ENCODE measurements at regions not wholly inside any gene's neighbourhood (a gene's known extent, or its start where the extent isn't known, plus 50 kb on each side); places are given as distances from the start of the nearest gene placed in this dataset.

DNA sequence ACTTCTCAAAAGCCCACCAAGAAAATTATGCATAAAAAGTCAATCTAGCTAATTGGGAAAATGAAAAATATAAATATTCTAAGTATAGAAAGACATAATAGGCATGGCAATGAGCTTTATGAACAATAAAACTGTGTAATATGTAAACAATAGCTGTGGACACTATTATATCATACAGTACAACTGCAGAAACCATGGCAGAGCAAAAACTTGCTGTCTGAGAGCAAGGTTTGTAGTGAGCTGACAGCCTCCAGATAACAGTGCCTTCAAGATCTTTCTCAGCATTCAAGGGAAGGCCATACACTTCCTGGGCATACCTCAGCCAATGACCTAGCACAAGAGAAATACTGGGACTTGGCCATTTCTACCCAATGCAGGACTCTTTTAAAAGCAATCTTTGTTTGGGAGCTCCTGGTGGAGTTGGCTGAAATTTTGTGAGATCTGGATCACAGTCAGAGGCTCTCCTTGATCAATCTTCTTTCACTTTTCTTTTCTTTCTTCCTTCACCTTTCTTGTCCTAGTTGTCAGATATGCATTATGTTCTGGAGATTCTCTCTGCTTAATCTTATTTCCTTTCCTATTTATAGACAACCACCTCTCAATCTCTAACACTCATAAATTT, 427.2 kb upstream of the UBE2E3 start:
- no peaks in the 10 kb centered on the region for H3K9me3 ChIP-seq (ENCODE audit: low read length)
- H3K9ac ChIP-seq (ENCODE audit: low read length): no peak overlapping the region
- no peaks in the 10 kb centered on the region for H3F3A ChIP-seq (ENCODE audit: insufficient read depth, low read length, poor library complexity, severe bottlenecking)
- H3K36me3 ChIP-seq (ENCODE audit: insufficient read depth, low read length): no peaks in the 10 kb centered on the region
- H3K9me2 ChIP-seq (ENCODE audit: insufficient read depth, low read length): no peaks in the 10 kb centered on the region
- H3K79me2 ChIP-seq (replicated peaks; ENCODE audit: insufficient read depth, low read length): no peaks in the 10 kb centered on the region
- no peak overlapping the region for H2AFZ ChIP-seq (ENCODE audit: low read depth, low read length)
- TF ChIP-seq, protein P1, sequence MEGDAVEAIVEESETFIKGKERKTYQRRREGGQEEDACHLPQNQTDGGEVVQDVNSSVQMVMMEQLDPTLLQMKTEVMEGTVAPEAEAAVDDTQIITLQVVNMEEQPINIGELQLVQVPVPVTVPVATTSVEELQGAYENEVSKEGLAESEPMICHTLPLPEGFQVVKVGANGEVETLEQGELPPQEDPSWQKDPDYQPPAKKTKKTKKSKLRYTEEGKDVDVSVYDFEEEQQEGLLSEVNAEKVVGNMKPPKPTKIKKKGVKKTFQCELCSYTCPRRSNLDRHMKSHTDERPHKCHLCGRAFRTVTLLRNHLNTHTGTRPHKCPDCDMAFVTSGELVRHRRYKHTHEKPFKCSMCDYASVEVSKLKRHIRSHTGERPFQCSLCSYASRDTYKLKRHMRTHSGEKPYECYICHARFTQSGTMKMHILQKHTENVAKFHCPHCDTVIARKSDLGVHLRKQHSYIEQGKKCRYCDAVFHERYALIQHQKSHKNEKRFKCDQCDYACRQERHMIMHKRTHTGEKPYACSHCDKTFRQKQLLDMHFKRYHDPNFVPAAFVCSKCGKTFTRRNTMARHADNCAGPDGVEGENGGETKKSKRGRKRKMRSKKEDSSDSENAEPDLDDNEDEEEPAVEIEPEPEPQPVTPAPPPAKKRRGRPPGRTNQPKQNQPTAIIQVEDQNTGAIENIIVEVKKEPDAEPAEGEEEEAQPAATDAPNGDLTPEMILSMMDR (IDR thresholded peaks at IDR 0.05; ENCODE audit: poor library complexity, severe bottlenecking): no peak
- TF ChIP-seq SMC3 (conservative IDR thresholded peaks at IDR 0.05; ENCODE audit: poor library complexity) (no peak), MXI1 (conservative IDR thresholded peaks at IDR 0.05; ENCODE audit: poor library complexity, severe bottlenecking) (no peak), POLR2AphosphoS5 (IDR thresholded peaks at IDR 0.05) (no peak), REST (IDR thresholded peaks at IDR 0.05; ENCODE audit: borderline replicate concordance) (no peak), TAF1 (IDR thresholded peaks at IDR 0.05; ENCODE audit: low read depth) (no peak), EZH2 (IDR thresholded peaks at IDR 0.05; ENCODE audit: borderline replicate concordance, insufficient read depth, low read length, poor library complexity, severe bottlenecking) (no peak), RAD21 (conservative IDR thresholded peaks at IDR 0.05) (no peak), EP300 (conservative IDR thresholded peaks at IDR 0.05; ENCODE audit: poor library complexity, severe bottlenecking) (no peak)
- no peak overlapping the region for H3K4me2 ChIP-seq (ENCODE audit: low read length)
- H3K27ac ChIP-seq (ENCODE audit: low read length): no peak overlapping the region
- no peaks in the 10 kb centered on the region for H4K20me1 ChIP-seq (ENCODE audit: insufficient read depth)
- no peaks in the 10 kb centered on the region for H3K27me3 ChIP-seq (ENCODE audit: insufficient read depth, low read depth, low read length)
- H3K4me3 ChIP-seq (ENCODE audit: low read length): no peak overlapping the region

DNA sequence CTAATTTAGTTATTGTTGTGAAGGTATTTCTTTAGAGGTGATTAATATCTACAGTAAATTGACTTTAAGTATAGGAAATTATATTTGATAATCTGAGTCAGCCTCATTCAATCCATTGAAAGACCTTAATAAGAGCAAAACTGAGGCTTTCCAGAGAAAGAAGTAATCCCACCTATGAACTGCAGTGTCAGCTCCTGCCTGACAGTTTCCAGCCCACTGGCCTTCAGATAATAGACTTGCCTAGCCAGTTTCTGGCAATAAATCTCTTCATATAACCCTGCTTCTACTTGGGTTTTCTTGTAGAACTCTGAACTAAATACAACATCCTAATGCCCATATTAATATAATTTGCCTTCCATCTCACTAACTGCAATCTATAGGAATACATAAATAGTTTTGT, 437.9 kb upstream of the UBE2E3 start:
- peaks cover 2% of the 10 kb centered on the region for H3K9me3 ChIP-seq (ENCODE audit: low read length)
- no peaks in the 10 kb centered on the region for H3K79me2 ChIP-seq (replicated peaks; ENCODE audit: insufficient read depth, low read length)
- H3K27me3 ChIP-seq (ENCODE audit: insufficient read depth, low read depth, low read length): no peaks in the 10 kb centered on the region
- no peak overlapping the region for H3K4me3 ChIP-seq (ENCODE audit: low read length)
- H3K4me2 ChIP-seq (ENCODE audit: low read length): no peak overlapping the region
- no peaks in the 10 kb centered on the region for H3K36me3 ChIP-seq (ENCODE audit: insufficient read depth, low read length)
- no peaks in the 10 kb centered on the region for H3K9me2 ChIP-seq (ENCODE audit: insufficient read depth, low read length)
- no peak overlapping the region for H3K27ac ChIP-seq (ENCODE audit: low read length)
- no peak overlapping the region for H3K9ac ChIP-seq (ENCODE audit: low read length)
- TF ChIP-seq MXI1 (conservative IDR thresholded peaks at IDR 0.05; ENCODE audit: poor library complexity, severe bottlenecking) (no peak), RAD21 (conservative IDR thresholded peaks at IDR 0.05) (no peak)
- H2AFZ ChIP-seq (ENCODE audit: low read depth, low read length): no peak overlapping the region
- no peaks in the 10 kb centered on the region for H3F3A ChIP-seq (ENCODE audit: insufficient read depth, low read length, poor library complexity, severe bottlenecking)
- H4K20me1 ChIP-seq (ENCODE audit: insufficient read depth): no peaks in the 10 kb centered on the region

Measured in neural cell (in vitro differentiated cells).